Kidney (tissue), 13 donors: ENCODE measurements at regions not wholly inside any gene's neighbourhood (a gene's known extent, or its start where the extent isn't known, plus 50 kb on each side); places are given as distances from the start of the nearest gene placed in this dataset.

Source experiments
- DNase-seq, 5 donors: peaks; one replicate each; pipeline ENCODE4 v3.0.0-alpha.2; 2013 to 2020
- FAIRE-seq: peaks from 2 replicates; lab custom pipeline; 2012; peaks lifted over from hg19 to GRCh38; lab: Jason Lieb, UNC
- H3K27ac ChIP-seq, 2 donors: one replicate each; pipeline ENCODE4 v1.7.0; 2013; ENCODE audit warnings: low read depth in 2 of 2, low read length in 2 of 2, inconsistent platforms in 1 of 2
- H3K27me3 ChIP-seq: one replicate; pipeline ENCODE4 v1.7.1; 2013; ENCODE audit warnings: low read length, inconsistent platforms; ENCODE audit not compliant: control insufficient read depth, insufficient read depth
- H3K36me3 ChIP-seq, 3 donors: one replicate each; pipeline versions ENCODE4 v1.7.0 to v1.7.1; 2013; ENCODE audit warnings: low read length in 3 of 3, control low read depth in 1 of 3, inconsistent platforms in 1 of 3; ENCODE audit not compliant: insufficient read depth in 3 of 3, control insufficient read depth in 2 of 3
- H3K4me1 ChIP-seq, 3 donors: one replicate each; pipeline versions ENCODE4 v1.7.0 to v1.7.1; 2013; ENCODE audit warnings: low read length in 3 of 3, inconsistent platforms in 1 of 3, low read depth in 1 of 3; ENCODE audit not compliant: control insufficient read depth in 2 of 3, insufficient read depth in 2 of 3
- H3K4me3 ChIP-seq, 3 donors: one replicate each; pipeline versions ENCODE4 v1.7.0 to v1.8.1; 2013; ENCODE audit warnings: low read length in 3 of 3, control low read depth in 1 of 3, inconsistent platforms in 1 of 3
- H3K9ac ChIP-seq, 3 donors: one replicate each; pipeline versions ENCODE4 v1.7.0 to v1.7.1; 2013; ENCODE audit warnings: low read length in 3 of 3, control low read depth in 1 of 3, inconsistent platforms in 1 of 3
- H3K9me3 ChIP-seq, 3 donors: one replicate each; pipeline versions ENCODE4 v1.7.0 to v1.7.1; 2013; ENCODE audit warnings: low read length in 3 of 3, control low read depth in 1 of 3, inconsistent platforms in 1 of 3; ENCODE audit not compliant: control insufficient read depth in 2 of 3, insufficient read depth in 1 of 3
- intact Hi-C: fragments of 100-400 bp; cut with DNase I; formaldehyde crosslinking; loops from one replicate; pipeline ENCODE4 v1.11.1; 2022
- TF ChIP-seq, protein P1 (sequence below): IDR thresholded peaks from 3 replicates; pipeline ENCODE4 v1.5.1; 2012; ENCODE audit warnings: mild to moderate bottlenecking, moderate library complexity, borderline replicate concordance; ENCODE audit not compliant: insufficient read depth; ENCODE audit errors: extremely low read depth
- donor health status: control.
- donor health status: control.
- donor health status: control.
- donor health status: control.
- donor health status: control.
- donor health status: DM: yes; HTN: yes; CAD: no.
- donor health status: Normal renal cell carcinoma (clear cell type).

DNA sequence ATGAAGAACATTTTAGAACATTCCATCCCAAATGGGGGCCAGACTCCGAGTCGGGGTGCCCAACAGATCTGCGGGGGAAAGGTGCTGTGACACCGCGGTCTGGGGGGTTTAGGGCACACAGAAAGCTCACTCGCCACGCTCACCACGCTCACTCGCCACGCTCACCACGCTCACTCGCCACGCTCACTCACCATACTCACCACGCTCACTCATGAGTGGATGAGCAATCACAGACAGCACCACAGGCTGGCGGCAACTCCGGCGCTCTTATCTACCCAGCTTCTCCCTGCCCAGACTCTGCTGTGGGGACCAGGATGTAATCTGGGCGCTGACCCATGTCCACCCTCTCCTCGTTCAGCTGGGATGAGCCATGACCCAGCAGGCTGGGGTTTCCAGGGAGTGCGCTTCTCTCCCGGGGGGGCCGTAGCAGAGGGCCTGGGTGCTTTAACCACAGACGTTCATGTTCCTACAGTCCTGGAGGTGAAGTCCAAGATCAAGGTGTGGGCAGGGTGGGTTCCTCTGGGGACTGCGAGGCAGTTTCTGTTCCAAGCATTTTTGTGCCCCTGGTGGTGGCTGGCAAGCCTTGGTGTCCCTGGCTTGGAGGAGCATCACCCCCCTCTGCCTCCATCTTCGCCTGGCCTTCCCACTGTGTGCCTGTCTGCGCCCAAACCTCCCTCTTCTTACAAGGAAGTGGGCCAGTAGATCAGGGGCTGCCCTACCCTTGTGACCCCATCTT is 141.2 kb downstream of the CTTN start:
- H3K4me1 ChIP-seq: no peaks in the 10 kb centered on the region
- no peak overlapping the region for H3K9ac ChIP-seq
- no peaks in the 10 kb centered on the region for H3K9me3 ChIP-seq
- intact Hi-C loops: no loop called here
- H3K36me3 ChIP-seq: no peaks in the 10 kb centered on the region
- H3K27me3 ChIP-seq: no peaks in the 10 kb centered on the region
- FAIRE-seq (no peak), DNase-seq (peak in 1 of 5 donors; percentile 44)
- TF ChIP-seq, protein P1, sequence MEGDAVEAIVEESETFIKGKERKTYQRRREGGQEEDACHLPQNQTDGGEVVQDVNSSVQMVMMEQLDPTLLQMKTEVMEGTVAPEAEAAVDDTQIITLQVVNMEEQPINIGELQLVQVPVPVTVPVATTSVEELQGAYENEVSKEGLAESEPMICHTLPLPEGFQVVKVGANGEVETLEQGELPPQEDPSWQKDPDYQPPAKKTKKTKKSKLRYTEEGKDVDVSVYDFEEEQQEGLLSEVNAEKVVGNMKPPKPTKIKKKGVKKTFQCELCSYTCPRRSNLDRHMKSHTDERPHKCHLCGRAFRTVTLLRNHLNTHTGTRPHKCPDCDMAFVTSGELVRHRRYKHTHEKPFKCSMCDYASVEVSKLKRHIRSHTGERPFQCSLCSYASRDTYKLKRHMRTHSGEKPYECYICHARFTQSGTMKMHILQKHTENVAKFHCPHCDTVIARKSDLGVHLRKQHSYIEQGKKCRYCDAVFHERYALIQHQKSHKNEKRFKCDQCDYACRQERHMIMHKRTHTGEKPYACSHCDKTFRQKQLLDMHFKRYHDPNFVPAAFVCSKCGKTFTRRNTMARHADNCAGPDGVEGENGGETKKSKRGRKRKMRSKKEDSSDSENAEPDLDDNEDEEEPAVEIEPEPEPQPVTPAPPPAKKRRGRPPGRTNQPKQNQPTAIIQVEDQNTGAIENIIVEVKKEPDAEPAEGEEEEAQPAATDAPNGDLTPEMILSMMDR: no peak
- no peak overlapping the region for H3K4me3 ChIP-seq
- H3K27ac ChIP-seq: no peak overlapping the region

DNA sequence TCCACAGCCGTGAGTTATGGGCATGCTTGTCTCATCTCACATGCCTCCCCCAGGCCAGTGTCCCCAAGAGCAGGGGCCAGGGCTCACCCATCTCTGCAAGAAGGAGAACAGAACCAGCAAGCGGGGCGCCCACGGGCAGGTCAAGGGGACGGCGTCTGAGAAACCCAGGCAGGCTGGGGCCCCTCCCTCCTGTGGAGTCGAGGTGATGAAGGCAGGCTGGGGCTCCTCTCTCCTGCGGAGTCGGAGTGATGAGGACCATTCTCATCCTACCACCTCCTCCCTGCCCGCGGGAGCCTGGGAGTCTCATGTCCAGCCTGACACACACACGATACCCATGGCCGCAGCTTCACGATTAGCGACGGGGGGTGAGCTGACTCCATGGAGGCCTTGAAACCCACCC is 141.9 kb downstream of the CTTN start:
- Histone ChIP-seq H3K27ac (no peak overlapping the region), H3K9me3 (no peaks in the 10 kb centered on the region), H3K4me1 (no peaks in the 10 kb centered on the region), H3K9ac (no peak overlapping the region), H3K36me3 (no peaks in the 10 kb centered on the region), H3K4me3 (no peak overlapping the region), H3K27me3 (no peaks in the 10 kb centered on the region)
- no peak for FAIRE-seq
- TF ChIP-seq, protein P1: no peak
- intact Hi-C loops: no loop called here
- peak in 1 of 5 donors; percentile 39 for DNase-seq

DNA sequence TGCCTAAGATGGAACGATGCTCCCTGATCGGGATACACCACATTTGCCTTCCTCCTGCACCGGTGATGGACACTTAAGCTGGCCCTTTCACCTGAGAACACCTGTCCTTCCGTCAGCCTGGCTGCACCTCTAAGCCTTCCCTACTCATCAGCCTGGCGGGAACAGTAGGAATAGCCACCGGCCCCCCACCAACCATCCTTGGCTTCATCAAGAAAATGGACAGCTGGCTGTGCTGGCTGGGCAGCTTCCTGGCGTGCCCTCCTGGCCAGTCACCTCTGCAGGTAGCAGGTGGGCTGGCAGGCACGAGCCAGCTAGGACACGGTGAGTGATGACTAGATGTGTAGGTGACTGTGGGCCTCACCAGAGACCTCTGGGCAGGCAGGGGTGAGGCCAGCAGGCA is 142.8 kb downstream of the CTTN start:
- H3K36me3 ChIP-seq: no peaks in the 10 kb centered on the region
- no peaks in the 10 kb centered on the region for H3K4me1 ChIP-seq
- no peak overlapping the region for H3K4me3 ChIP-seq
- no peaks in the 10 kb centered on the region for H3K27me3 ChIP-seq
- H3K9me3 ChIP-seq: no peaks in the 10 kb centered on the region
- intact Hi-C loops: no loop called here
- no peak for FAIRE-seq
- H3K27ac ChIP-seq: no peak overlapping the region
- TF ChIP-seq, protein P1: no peak
- H3K9ac ChIP-seq: no peak overlapping the region
- peak in 1 of 5 donors; percentile 44 for DNase-seq
